DMS153 treated with DMSO at 0.1 percent for 48 hours (cell line): ENCODE measurements at regions not wholly inside any gene's neighbourhood (a gene's known extent, or its start where the extent isn't known, plus 50 kb on each side); places are given as distances from the start of the nearest gene placed in this dataset.
"Not testable (repeated sequence)": the region's sequence is repeated elsewhere in the genome, so short reads cannot be mapped to it uniquely, and the experiment has no call there.

ENCODE experiments used
- DNase-seq: peaks from one replicate; lab custom pipeline; 2025; ENCODE audit not compliant: unreplicated experiment; lab: John Stamatoyannopoulos, UW

DNA sequence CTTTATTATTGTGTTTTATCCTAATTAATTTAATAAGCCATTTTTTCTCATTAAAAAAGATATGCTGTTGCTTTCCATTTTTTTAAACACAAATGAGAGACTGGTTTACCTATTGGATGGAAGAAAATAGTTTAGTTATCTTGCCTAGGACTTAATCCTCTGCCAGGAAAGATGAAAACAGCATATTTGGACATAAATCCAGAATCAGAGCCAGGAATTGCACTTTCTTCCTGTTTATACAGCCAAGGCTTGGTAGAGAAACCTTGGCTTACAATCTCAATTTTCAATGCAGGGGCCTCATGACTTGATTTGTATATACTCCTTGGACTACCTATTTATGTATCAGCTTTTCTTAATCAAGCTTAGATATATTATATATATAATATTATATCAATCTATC lies 618.8 kb upstream of the SEMA3D start:
- DNase-seq = no peak

DNA sequence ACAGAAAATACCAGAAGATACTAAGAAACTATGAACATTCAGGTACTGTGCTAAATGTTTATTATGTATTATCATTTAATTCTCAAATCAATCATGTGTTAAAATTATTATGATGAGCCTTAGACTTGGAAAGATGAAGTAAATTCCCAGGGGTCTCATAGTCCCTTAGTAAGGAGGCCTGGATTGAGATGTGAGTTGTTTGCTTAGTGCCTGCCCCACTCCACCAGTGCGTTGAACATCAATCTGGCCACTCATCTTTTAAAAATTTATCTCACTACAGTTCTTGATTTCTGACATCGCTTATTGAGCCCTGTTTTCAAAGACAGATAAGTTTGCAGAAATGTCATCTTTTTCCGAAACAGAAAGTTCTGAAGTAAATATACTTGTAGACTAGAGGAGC lies 618.4 kb upstream of the SEMA3D start:
- no peak for DNase-seq

DNA sequence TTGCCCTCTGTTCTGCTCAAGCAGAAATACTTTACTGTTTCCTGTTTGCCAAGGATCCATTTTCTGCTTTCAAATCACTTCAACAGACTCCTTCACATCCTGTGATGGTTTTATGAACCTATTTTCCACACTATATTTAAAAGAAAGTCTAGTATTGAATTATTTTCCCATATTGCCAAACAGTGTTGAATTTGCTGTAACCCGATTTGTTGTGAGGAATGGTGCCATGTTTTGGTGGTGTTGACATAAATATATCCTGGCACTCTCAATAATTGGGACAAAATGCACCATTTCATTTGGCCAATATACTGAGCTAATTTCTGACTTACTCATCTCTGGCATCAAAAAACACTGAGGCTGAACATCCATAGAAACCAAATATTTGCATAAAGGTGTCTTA lies 615.4 kb upstream of the SEMA3D start:
- no peak for DNase-seq

DNA sequence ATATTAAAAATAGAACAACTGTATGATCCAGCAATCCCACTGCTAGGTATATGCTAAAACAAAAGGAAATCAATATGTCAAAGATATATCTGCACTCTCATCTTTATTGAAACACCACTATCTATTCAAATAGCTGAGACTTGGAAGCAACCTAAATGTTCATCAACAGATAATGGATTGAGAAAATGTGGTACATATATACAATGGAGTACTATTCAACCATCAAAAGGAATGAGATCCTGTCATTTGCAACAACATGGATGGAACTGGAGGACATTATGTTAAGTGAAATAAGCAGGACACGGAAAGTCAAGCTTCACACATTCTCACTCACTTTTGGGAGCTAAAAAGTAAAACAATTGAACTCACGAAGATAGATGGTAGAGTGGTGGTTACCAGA lies 610.1 kb upstream of the SEMA3D start:
- no peak for DNase-seq

DNA sequence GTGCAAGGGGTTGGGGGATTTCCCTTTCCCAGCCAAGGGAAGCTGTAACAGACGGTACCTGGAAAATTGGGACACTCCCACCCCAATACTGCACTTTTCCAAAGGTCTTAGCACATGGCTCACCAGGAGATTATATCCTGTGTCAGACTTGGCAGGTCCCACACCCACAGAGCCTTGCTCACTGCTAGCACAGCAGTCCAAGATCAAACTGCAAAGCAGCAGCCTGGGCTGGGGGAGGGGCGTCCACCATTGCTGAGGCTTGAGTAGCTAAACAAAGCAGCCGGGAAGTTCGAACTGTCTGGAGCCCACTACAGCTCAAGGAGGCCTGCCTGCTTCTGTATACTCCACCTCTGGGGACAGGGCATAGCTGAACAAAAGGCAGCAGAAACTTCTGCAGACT lies 604.2 kb upstream of the SEMA3D start:
- not testable (repeated sequence) for DNase-seq

DNA sequence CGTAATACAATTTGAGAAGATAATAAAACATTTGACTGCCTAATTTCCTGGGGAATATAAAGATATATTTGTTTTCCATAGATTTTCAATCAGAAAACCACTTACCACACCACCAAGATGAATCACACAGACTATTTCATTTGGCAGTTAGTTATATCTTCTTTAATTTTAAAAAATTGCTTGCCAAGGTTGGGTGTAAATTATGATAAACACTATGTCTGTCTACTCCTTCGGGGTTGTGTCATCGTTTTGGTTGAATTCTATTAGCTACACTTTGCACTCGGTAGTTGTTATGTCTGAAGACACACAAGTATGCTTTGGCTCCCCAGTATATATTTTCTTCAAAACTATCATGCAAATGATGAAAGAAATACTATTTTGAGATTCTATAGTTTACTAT lies 594.8 kb upstream of the SEMA3D start:
- DNase-seq = no peak

DNA sequence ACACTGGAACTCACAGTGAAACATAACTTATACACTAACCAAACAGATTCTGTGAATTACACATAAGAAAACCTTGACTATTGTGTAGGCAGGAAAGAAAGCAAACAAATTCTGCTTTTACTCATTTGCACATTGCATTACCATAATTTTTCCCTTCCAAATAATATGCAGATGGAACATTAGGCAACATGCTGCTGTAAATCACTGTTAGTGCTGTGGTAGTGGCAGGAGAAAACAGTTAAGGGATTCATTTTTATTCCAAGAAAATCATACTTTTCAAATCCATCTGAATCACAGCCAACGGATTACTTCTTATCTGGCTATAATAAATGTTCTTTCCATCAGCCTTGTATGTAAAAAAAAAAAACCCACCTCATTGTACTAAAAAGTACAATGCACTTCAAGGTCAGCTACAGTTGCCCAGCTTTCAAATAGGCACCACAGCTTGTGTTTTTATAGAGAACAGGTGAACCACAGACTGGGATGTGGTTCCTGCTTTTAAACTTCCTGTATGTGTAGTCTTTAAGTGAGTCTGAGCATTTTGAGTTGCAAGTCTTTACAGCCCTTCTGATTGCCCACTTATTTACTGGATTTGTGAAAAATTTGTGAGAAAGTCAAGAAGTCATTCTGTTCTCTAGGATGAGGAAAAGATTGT lies 590.0 kb upstream of the SEMA3D start:
- DNase-seq = no peak

GRCh38 chr7:85775431-85775830 lies 588.6 kb upstream of the SEMA3D start:
- no peak for DNase-seq

GRCh38 chr7:85774986-85775385 lies 588.1 kb upstream of the SEMA3D start:
- no peak for DNase-seq

- DNase-seq = no peak
Measured at GRCh38 chr7:85773116-85773728, 586.4 kb upstream of the SEMA3D start.

- no peak for DNase-seq
Measured at GRCh38 chr7:85771516-85771915, 584.7 kb upstream of the SEMA3D start.

GRCh38 chr7:85770332-85770731 lies 583.5 kb upstream of the SEMA3D start:
- DNase-seq = no peak

- DNase-seq = no peak
Measured at GRCh38 chr7:85765698-85766298, 578.9 kb upstream of the SEMA3D start.

GRCh38 chr7:85764034-85764433 lies 577.2 kb upstream of the SEMA3D start:
- no peak for DNase-seq

- no peak for DNase-seq
Measured at GRCh38 chr7:85757348-85757747, 570.5 kb upstream of the SEMA3D start.

DNA sequence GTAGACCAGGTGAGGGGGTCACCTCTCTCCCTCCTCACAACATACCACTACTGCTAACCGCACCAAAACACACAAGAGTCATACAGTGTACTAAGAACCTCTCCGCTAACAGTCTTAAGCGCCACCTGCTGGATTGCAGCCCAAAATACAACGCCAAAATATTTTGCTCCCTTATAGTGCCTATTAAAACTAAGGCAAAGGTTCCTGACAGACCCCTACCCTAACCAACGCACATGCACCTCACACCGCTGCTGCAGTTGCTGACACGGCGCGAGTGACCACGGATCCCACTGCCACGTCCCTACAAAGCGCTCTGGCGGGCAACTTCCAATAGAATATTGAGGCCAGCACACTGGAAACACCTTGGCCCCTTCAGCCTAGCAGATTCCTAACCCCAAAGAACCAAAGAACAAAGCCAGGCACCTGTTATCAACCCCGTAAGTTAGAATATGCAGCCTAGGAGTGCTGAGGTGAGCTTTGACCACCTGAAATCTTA lies 563.6 kb upstream of the SEMA3D start:
- peak; percentile 17 for DNase-seq

DNA sequence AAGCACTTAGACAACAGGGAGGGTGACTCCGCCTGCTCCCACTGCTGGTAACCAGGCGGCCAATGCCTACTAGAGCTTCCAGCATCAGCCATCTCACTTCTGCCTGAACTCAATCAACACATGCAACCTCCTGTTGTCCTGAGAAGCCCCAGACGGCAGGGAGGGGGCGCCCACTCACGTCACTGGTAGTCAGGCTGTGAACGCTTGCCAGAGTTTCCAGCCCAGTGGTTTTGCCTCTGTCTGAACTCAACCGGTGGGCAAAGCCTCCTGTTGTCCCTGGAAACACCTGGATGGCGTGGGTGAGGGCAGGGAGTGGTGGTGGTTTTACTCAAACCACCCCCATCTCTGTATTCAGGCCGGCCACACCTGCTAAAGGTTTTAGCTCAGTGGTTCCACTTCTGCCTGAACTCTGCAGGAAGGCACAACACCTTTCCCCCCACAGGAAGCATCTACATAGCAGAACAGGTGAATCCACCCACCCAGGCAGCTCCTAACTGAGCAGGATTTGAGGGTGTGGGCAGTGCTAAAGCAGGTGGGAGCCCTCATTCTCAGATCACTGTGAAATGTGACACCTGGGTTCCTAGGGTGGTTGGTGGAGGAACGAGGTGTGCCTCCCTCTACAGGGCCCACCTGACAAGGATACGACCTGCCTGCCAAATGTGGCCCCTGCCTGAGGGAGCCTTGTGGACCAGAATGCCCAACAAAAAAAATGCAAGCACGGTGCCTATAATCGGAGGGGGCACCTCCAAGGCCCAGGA lies 563.0 kb upstream of the SEMA3D start:
- no peak for DNase-seq

DNA sequence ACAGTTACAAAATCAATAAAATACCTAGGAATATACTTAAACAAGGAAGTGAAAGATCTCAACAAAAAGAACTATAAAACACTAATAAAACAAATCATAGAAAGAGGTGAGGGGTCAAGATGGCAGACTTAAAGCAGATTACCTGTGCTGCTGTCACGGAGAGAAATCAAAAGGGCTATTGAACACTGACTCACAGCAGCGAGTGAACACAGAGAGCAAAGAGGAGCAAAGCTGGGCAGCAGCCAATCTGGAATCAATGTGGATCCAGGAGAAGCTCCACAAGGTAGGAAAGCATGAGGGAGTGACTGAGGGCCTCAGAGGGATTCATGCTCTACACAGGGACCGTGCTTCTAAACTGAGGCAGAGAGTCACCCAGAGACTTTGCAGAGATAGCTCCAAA lies 562.0 kb upstream of the SEMA3D start:
- DNase-seq = peak; percentile 4

DNA sequence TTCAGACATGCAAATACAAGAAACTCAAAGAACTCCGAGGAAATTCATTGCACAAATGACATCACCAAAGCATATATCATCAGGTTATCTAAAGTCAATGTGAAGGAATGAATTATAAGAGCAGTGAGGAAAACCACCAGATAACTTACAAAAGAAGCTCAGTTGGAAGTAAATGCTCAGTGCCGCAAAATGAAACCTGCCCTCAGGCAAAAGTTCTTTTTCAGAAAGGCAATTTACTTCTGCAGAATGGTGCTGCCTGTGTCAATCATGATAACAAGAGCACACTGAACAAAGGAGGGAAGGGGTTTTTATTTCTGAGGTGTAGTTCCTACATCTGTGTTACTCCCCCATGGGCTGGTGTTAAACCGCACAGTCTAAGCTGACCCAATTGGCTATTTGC lies 550.6 kb upstream of the SEMA3D start:
- no peak for DNase-seq

DNA sequence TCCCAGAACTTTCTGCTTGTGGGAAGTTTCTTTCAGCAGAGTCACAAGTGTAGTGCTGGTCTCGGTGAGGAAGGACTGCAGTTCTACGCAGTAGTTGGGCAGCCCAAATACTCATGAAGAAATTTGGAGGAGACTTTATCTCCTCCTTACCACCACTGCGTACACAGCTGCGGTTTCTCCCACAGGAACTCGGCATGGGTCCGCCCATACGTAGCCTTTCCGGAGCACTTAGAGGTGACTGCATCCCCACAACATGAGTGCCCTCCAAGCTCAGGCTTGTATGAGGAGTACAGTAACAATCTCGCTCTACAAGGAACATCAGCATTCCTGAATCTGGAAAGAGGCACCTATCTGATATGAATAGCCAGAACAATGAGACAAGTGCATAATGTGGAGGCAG lies 549.2 kb upstream of the SEMA3D start:
- DNase-seq = no peak

GRCh38 chr7:85734823-85735222 lies 548.0 kb upstream of the SEMA3D start:
- no peak for DNase-seq
